GM12878 (cell line): ENCODE measurements at regions not wholly inside any gene's neighbourhood (a gene's known extent, or its start where the extent isn't known, plus 50 kb on each side); places are given as distances from the start of the nearest gene placed in this dataset.

Experiments used
- ATAC-seq: fragments of 200-7000 bp; cut with Tn5 transposase; 3 replicates; pipeline ENCODE4 v1.9.1; 2020; ENCODE audit warnings: mild to moderate bottlenecking, moderate library complexity
- BruUV-seq: library from RNA; stranded (reverse); fragments of 400-500 nt; replicated peaks from 2 replicates; lab custom pipeline; 2021; lab: Mats Ljungman, UMichigan
- CTCF ChIA-PET: fragments of 300-600 bp; sonication (Branson Sonifier 250); formaldehyde crosslinking; extraction: SDS; loops from one replicate; lab custom pipeline; 2021; ENCODE audit warnings: inconsistent platforms; lab: Yijun Ruan, JAX
- POLR2A ChIA-PET: fragments of 350-600 bp; formaldehyde crosslinking; extraction: SDS; loops from one replicate; lab custom pipeline; 2021; ENCODE audit warnings: inconsistent platforms; lab: Charles Lee
- RAD21 ChIA-PET: fragments of 300-600 bp; sonication (Branson Sonifier 250); formaldehyde crosslinking; loops from one replicate; lab custom pipeline; 2023; ENCODE audit warnings: antibody characterized with exemption; ENCODE audit not compliant: unreplicated experiment; lab: Charles Lee
- SMC1A ChIA-PET: fragments of 300-600 bp; sonication (Branson Sonifier 250); formaldehyde crosslinking; loops from one replicate; lab custom pipeline; 2023; ENCODE audit not compliant: unreplicated experiment, uncharacterized antibody; lab: Charles Lee
- DNase-seq: peaks from one replicate; pipeline ENCODE4 v3.0.0-alpha.2; 2011; ENCODE audit warnings: low read depth, low spot score
- FAIRE-seq: peaks from 3 replicates; lab custom pipeline; 2011; peaks lifted over from hg19 to GRCh38; lab: Jason Lieb, UNC
- H2AFZ ChIP-seq: 2 replicates; pipeline ENCODE4 v1.6.0; 2011; ENCODE audit warnings: low read depth, low read length, control low read depth; ENCODE audit not compliant: control insufficient read depth
- H3K27ac ChIP-seq: 2 replicates; pipeline ENCODE4 v1.5.1; 2011; ENCODE audit warnings: control low read depth; ENCODE audit not compliant: control insufficient read depth, insufficient read depth
- H3K27me3 ChIP-seq, 2 experiments: replicated peaks in 1 of 2; 2 replicates each; pipeline versions ENCODE4 v1.6.0 to v1.6.1; 2011; ENCODE audit warnings: low read length in 1 of 2; ENCODE audit not compliant: control insufficient read depth in 2 of 2, insufficient read depth in 2 of 2
- H3K36me3 ChIP-seq, 2 experiments: 2 replicates each; pipeline ENCODE4 v1.5.1; 2011; ENCODE audit warnings: low read length in 1 of 2; ENCODE audit not compliant: control insufficient read depth in 2 of 2, insufficient read depth in 2 of 2
- H3K4me1 ChIP-seq: 2 replicates; pipeline ENCODE4 v1.6.1; 2011; ENCODE audit warnings: mild to moderate bottlenecking, low read length, moderate library complexity, mixed read lengths; ENCODE audit not compliant: control insufficient read depth, insufficient read depth
- H3K4me2 ChIP-seq: 2 replicates; pipeline ENCODE4 v1.6.0; 2011; ENCODE audit warnings: control low read depth; ENCODE audit not compliant: control insufficient read depth, insufficient read depth
- H3K4me3 ChIP-seq: fragments of 200-600 bp; sonication (generic); 2 replicates; pipeline ENCODE4 v1.5.1; 2016
- H3K79me2 ChIP-seq: 2 replicates; pipeline ENCODE4 v1.6.0; 2011; ENCODE audit warnings: low read length; ENCODE audit not compliant: control insufficient read depth, insufficient read depth
- H3K9ac ChIP-seq: 2 replicates; pipeline ENCODE4 v1.8.0; 2011; ENCODE audit warnings: low read length, control low read depth, mixed read lengths; ENCODE audit not compliant: control insufficient read depth, insufficient read depth
- H3K9me3 ChIP-seq: replicated peaks from 3 replicates; pipeline ENCODE4 v1.5.1; 2011; ENCODE audit warnings: mild to moderate bottlenecking, low read length; ENCODE audit not compliant: control insufficient read depth, insufficient read depth
- H4K20me1 ChIP-seq: 2 replicates; pipeline ENCODE4 v1.6.0; 2011; ENCODE audit not compliant: control insufficient read depth, insufficient read depth
- ESRRA ChIP-seq: IDR thresholded peaks from 2 replicates; pipeline ENCODE4 v1.6.1; 2012; ENCODE audit warnings: mild to moderate bottlenecking, low read length, improper control_type of control experiment
- IKZF1 ChIP-seq: fragments of 450-650 bp; conservative IDR thresholded peaks from 2 replicates; pipeline ENCODE4 v1.6.1; 2017; ENCODE audit warnings: antibody characterized with exemption, mild to moderate bottlenecking
- IRF4 ChIP-seq: IDR thresholded peaks from 2 replicates; pipeline ENCODE4 v1.6.1; 2011; ENCODE audit warnings: low read depth, low read length
- MEF2A ChIP-seq: IDR thresholded peaks from 2 replicates; pipeline ENCODE4 v1.6.1; 2011; ENCODE audit warnings: low read depth, mild to moderate bottlenecking, low read length, moderate library complexity; ENCODE audit not compliant: insufficient read depth
- MYB ChIP-seq: fragments of 150-350 bp; IDR thresholded peaks from 2 replicates; pipeline ENCODE4 v1.6.1; 2014; ENCODE audit warnings: mild to moderate bottlenecking, low read depth, low read length, borderline replicate concordance
- NFYA ChIP-seq: IDR thresholded peaks from 2 replicates; pipeline ENCODE4 v1.6.1; 2011; ENCODE audit warnings: low read depth, mild to moderate bottlenecking, low read length, improper control_type of control experiment, borderline replicate concordance
- NR2C1 ChIP-seq: fragments of 450-650 bp; IDR thresholded peaks from 2 replicates; pipeline ENCODE4 v1.6.1; 2017; ENCODE audit warnings: antibody characterized with exemption, mild to moderate bottlenecking, moderate library complexity
- PML ChIP-seq: IDR thresholded peaks from 2 replicates; pipeline ENCODE4 v1.6.1; 2012; ENCODE audit warnings: low read length, inconsistent platforms
- RAD51 ChIP-seq: fragments of 450-650 bp; IDR thresholded peaks from 2 replicates; pipeline ENCODE4 v1.6.1; 2016; ENCODE audit warnings: moderate library complexity, mild to moderate bottlenecking, inconsistent platforms
- RUNX3 ChIP-seq: IDR thresholded peaks from 2 replicates; pipeline ENCODE4 v1.6.1; 2012; ENCODE audit warnings: low read length, inconsistent platforms
- TAF1 ChIP-seq: IDR thresholded peaks from 2 replicates; pipeline ENCODE4 v1.6.1; 2011; ENCODE audit warnings: mild to moderate bottlenecking, low read depth, low read length, borderline replicate concordance
- ZBED1 ChIP-seq: IDR thresholded peaks from 2 replicates; pipeline ENCODE4 v1.6.1; 2016; ENCODE audit warnings: borderline replicate concordance
- ZSCAN29 ChIP-seq: fragments of 450-650 bp; IDR thresholded peaks from 2 replicates; pipeline ENCODE4 v1.6.1; 2017; ENCODE audit warnings: mild to moderate bottlenecking, moderate library complexity
- WGBS: methylation state at CpG from one replicate; pipeline ENCODE4 v1.1.6; 2016; ENCODE audit warnings: low lambda C conversion rate; ENCODE audit not compliant: insufficient replicate concordance, insufficient coverage; ENCODE audit errors: missing lambda C conversion rate; 5-methylcytosine and 5-hydroxymethylcytosine counted together
- in situ Hi-C: fragments of 300-500 bp; cut with MboI; formaldehyde crosslinking; loops from 9 replicates; pipeline ENCODE4 v1.14.3; 2018; ENCODE audit warnings: mixed read lengths
- intact Hi-C: fragments of 100-400 bp; cut with micrococcal nuclease; formaldehyde crosslinking; loops from one replicate; pipeline ENCODE4 v1.14.2; 2022; ENCODE audit not compliant: unreplicated experiment
- TF ChIP-seq, protein P1 (sequence below): fragments of 450-650 bp; IDR thresholded peaks from 2 replicates; pipeline ENCODE4 v1.6.1; 2017; ENCODE audit warnings: low read depth, mild to moderate bottlenecking, moderate library complexity
- TF ChIP-seq, protein P2 (sequence below): IDR thresholded peaks from 2 replicates; pipeline ENCODE4 v1.6.1; 2012; ENCODE audit warnings: low read length, inconsistent platforms
- TF ChIP-seq, protein P3 (sequence below): IDR thresholded peaks from 2 replicates; pipeline ENCODE4 v1.6.1; 2011; ENCODE audit warnings: borderline replicate concordance, low read depth, mild to moderate bottlenecking, moderate library complexity, low read length; ENCODE audit not compliant: insufficient read depth, poor library complexity, severe bottlenecking
- TF ChIP-seq, protein P4 (sequence below): IDR thresholded peaks from 2 replicates; pipeline ENCODE4 v1.6.1; 2011; ENCODE audit warnings: low read depth, mild to moderate bottlenecking, low read length, moderate library complexity, borderline replicate concordance; ENCODE audit errors: extremely low read depth

- no peak for DNase-seq
- Histone ChIP-seq H2AFZ (no peak overlapping the region), H3K4me1 (no peaks in the 10 kb centered on the region), H3K79me2 (no peaks in the 10 kb centered on the region), H3K27ac (no peak overlapping the region), H4K20me1 (no peaks in the 10 kb centered on the region), H3K36me3 (no peaks in the 10 kb centered on the region), H3K4me3 (no peak overlapping the region), H3K9me3 (no peaks in the 10 kb centered on the region), H3K4me2 (no peak overlapping the region), H3K9ac (no peak overlapping the region), H3K27me3 (no peaks in the 10 kb centered on the region)
- no peak for FAIRE-seq
- POLR2A ChIA-PET, result no interaction called here
- RAD21 ChIA-PET, result no interaction called here
- no TSS peak for BruUV-seq
- TF ChIP-seq IRF4 (no peak), ZBED1 (no peak), NR2C1 (no peak), MYB (no peak), TAF1 (no peak), RAD51 (no peak), ZSCAN29 (no peak), IKZF1 (no peak), NFYA (no peak), RUNX3 (no peak), MEF2A (no peak), ESRRA (no peak), PML (no peak)
- TF ChIP-seq, protein P1, sequence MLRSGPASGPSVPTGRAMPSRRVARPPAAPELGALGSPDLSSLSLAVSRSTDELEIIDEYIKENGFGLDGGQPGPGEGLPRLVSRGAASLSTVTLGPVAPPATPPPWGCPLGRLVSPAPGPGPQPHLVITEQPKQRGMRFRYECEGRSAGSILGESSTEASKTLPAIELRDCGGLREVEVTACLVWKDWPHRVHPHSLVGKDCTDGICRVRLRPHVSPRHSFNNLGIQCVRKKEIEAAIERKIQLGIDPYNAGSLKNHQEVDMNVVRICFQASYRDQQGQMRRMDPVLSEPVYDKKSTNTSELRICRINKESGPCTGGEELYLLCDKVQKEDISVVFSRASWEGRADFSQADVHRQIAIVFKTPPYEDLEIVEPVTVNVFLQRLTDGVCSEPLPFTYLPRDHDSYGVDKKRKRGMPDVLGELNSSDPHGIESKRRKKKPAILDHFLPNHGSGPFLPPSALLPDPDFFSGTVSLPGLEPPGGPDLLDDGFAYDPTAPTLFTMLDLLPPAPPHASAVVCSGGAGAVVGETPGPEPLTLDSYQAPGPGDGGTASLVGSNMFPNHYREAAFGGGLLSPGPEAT, result no peak
- TF ChIP-seq, protein P2, sequence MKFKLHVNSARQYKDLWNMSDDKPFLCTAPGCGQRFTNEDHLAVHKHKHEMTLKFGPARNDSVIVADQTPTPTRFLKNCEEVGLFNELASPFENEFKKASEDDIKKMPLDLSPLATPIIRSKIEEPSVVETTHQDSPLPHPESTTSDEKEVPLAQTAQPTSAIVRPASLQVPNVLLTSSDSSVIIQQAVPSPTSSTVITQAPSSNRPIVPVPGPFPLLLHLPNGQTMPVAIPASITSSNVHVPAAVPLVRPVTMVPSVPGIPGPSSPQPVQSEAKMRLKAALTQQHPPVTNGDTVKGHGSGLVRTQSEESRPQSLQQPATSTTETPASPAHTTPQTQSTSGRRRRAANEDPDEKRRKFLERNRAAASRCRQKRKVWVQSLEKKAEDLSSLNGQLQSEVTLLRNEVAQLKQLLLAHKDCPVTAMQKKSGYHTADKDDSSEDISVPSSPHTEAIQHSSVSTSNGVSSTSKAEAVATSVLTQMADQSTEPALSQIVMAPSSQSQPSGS, result no peak
- TF ChIP-seq, protein P3, sequence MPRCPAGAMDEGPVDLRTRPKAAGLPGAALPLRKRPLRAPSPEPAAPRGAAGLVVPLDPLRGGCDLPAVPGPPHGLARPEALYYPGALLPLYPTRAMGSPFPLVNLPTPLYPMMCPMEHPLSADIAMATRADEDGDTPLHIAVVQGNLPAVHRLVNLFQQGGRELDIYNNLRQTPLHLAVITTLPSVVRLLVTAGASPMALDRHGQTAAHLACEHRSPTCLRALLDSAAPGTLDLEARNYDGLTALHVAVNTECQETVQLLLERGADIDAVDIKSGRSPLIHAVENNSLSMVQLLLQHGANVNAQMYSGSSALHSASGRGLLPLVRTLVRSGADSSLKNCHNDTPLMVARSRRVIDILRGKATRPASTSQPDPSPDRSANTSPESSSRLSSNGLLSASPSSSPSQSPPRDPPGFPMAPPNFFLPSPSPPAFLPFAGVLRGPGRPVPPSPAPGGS, result no peak
- TF ChIP-seq, protein P4, sequence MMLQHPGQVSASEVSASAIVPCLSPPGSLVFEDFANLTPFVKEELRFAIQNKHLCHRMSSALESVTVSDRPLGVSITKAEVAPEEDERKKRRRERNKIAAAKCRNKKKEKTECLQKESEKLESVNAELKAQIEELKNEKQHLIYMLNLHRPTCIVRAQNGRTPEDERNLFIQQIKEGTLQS, result no peak
- CTCF ChIA-PET, result no interaction called here
- WGBS, result 87% methylated on average over 1 of the region's 1 CpG
- SMC1A ChIA-PET, result no interaction called here
- intact Hi-C loops (no loop called here), in situ Hi-C loops (no loop called here)
- no peak for ATAC-seq
Observed at GRCh38 chr6:86529635-86530034, 407.7 kb upstream of the HTR1E start.
